K562 (cell line): ENCODE measurements at regions not wholly inside any gene's neighbourhood (a gene's known extent, or its start where the extent isn't known, plus 50 kb on each side); places are given as distances from the start of the nearest gene placed in this dataset.

Experiments
- BMI1 ChIP-seq: fragments of 150-350 bp; IDR thresholded peaks from 2 replicates; pipeline ENCODE4 v1.6.1; 2014; ENCODE audit warnings: low read length
- CHCHD3 ChIP-seq: fragments of 250-450 bp; sonication (Bioruptor Pico); IDR thresholded peaks from 2 replicates; pipeline ENCODE4 v2.1.2; 2022; ENCODE audit warnings: mild to moderate bottlenecking
- CXXC5 ChIP-seq: fragments of 250-450 bp; sonication (Bioruptor Pico); IDR thresholded peaks from 2 replicates; pipeline ENCODE4 v1.8.0; 2022; ENCODE audit warnings: inconsistent platforms, mild to moderate bottlenecking, moderate library complexity
- ERF ChIP-seq: fragments of 450-650 bp; formaldehyde crosslinking; IDR thresholded peaks from 2 replicates; pipeline ENCODE4 v1.4.0; 2020; ENCODE audit warnings: mild to moderate bottlenecking, mixed read lengths
- JUND ChIP-seq, 2 experiments: IDR thresholded peaks; 2 replicates in 1 of 2; 3 replicates in 1 of 2; pipeline ENCODE4 v1.6.1; 2011; ENCODE audit warnings: borderline replicate concordance in 2 of 2, low read depth in 2 of 2, low read length in 2 of 2, improper control_type of control experiment in 1 of 2, missing biosample characterization in 1 of 2, missing genetic modification characterization in 1 of 2, missing genetic modification reagents in 1 of 2
- PRMT5 ChIP-seq: sonication (generic); formaldehyde crosslinking; IDR thresholded peaks from 2 replicates; pipeline ENCODE4 v1.5.0; 2020; ENCODE audit warnings: missing genetic modification reagents
- TAF1 ChIP-seq: IDR thresholded peaks from 2 replicates; pipeline ENCODE4 v1.6.1; 2011; ENCODE audit warnings: mild to moderate bottlenecking, low read length, moderate library complexity; ENCODE audit not compliant: insufficient read depth, control insufficient read depth, severe bottlenecking; ENCODE audit errors: extremely low read depth
- ZBTB1 ChIP-seq: sonication (generic); formaldehyde crosslinking; IDR thresholded peaks from 2 replicates; pipeline ENCODE4 v1.8.1; 2023; ENCODE audit warnings: missing genetic modification reagents, low read depth, mild to moderate bottlenecking, borderline replicate concordance
- ZNF79 ChIP-seq: fragments of 250-450 bp; sonication (Bioruptor Pico); IDR thresholded peaks from 2 replicates; pipeline ENCODE4 v1.4.0; 2020; ENCODE audit warnings: low read depth, mild to moderate bottlenecking, moderate library complexity
- TF ChIP-seq, protein P1 (sequence below), 3 experiments: IDR thresholded peaks in 2 of 3; conservative IDR thresholded peaks in 1 of 3; 2 replicates each; pipeline ENCODE4 v1.5.1; 2011 to 2012; ENCODE audit warnings: low read length in 3 of 3, mild to moderate bottlenecking in 3 of 3, control low read depth in 2 of 3, improper control_type of control experiment in 1 of 3, inconsistent platforms in 1 of 3, low read depth in 1 of 3, mixed read lengths in 1 of 3, moderate library complexity in 1 of 3; ENCODE audit not compliant: insufficient read depth in 2 of 3
- TF ChIP-seq, protein P2 (sequence below): IDR thresholded peaks from 2 replicates; pipeline ENCODE4 v1.6.1; 2012; ENCODE audit warnings: low read depth, low read length, improper control_type of control experiment, borderline replicate concordance

DNA sequence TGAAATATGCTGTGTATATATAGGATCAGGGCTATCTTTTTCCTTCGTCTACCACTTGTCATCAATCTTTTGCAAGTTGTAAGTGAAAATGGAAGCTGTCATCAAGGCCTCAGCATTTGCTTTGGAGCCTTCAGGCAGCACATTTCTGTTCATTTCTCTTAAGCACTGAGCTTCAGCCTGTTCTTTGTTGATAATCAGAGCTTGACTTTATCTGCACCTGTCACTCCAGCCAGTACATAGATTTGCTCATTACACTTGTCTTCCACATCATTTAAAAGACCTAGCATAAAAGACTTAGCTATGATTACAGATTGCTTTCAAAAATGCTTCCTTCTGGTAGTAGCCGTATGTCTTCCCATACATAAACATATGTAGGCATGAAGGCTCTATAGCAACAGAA, 189.8 kb upstream of the GRIK2 start:
- TF ChIP-seq JUND (IDR thresholded peaks at IDR 0.05; ENCODE audit: borderline replicate concordance, low read depth, low read length) (no peak), JUND (tag; IDR thresholded peaks at IDR 0.05; ENCODE audit: borderline replicate concordance, low read depth, low read length) (no peak), CHCHD3 (CRISPR knock-in tag) (no peak), ZNF79 (no peak), TAF1 (no peak), ZBTB1 (no peak), ERF (CRISPR knock-in tag) (no peak), PRMT5 (no peak), CXXC5 (CRISPR knock-in tag) (no peak), BMI1 (no peak)
- TF ChIP-seq, protein P1, sequence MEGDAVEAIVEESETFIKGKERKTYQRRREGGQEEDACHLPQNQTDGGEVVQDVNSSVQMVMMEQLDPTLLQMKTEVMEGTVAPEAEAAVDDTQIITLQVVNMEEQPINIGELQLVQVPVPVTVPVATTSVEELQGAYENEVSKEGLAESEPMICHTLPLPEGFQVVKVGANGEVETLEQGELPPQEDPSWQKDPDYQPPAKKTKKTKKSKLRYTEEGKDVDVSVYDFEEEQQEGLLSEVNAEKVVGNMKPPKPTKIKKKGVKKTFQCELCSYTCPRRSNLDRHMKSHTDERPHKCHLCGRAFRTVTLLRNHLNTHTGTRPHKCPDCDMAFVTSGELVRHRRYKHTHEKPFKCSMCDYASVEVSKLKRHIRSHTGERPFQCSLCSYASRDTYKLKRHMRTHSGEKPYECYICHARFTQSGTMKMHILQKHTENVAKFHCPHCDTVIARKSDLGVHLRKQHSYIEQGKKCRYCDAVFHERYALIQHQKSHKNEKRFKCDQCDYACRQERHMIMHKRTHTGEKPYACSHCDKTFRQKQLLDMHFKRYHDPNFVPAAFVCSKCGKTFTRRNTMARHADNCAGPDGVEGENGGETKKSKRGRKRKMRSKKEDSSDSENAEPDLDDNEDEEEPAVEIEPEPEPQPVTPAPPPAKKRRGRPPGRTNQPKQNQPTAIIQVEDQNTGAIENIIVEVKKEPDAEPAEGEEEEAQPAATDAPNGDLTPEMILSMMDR (IDR thresholded peaks at IDR 0.05 in 2 of 3, conservative IDR thresholded peaks at IDR 0.05 in 1 of 3; ENCODE audit: insufficient read depth in 2 of 3, low read depth in 1 of 3, low read length in 3 of 3), result no peak
- TF ChIP-seq, protein P2, sequence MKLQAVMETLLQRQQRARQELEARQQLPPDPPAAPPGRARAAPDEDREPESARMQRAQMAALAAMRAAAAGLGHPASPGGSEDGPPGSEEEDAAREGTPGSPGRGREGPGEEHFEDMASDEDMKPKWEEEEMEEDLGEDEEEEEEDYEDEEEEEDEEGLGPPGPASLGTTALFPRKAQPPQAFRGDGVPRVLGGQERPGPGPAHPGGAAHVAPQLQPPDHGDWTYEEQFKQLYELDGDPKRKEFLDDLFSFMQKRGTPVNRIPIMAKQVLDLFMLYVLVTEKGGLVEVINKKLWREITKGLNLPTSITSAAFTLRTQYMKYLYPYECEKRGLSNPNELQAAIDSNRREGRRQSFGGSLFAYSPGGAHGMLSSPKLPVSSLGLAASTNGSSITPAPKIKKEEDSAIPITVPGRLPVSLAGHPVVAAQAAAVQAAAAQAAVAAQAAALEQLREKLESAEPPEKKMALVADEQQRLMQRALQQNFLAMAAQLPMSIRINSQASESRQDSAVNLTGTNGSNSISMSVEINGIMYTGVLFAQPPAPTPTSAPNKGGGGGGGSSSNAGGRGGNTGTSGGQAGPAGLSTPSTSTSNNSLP, result no peak
